Tibial nerve (tissue), 4 donors: ENCODE measurements at regions not wholly inside any gene's neighbourhood (a gene's known extent, or its start where the extent isn't known, plus 50 kb on each side); places are given as distances from the start of the nearest gene placed in this dataset.

Experiments
- EP300 ChIP-seq, 2 donors: sonication (generic); formaldehyde crosslinking; IDR thresholded peaks; one replicate each; pipeline ENCODE4 v1.6.1; 2017; ENCODE audit warnings: antibody characterized with exemption in 2 of 2, mild to moderate bottlenecking in 1 of 2
- POLR2A ChIP-seq, 2 donors: fragments of 450-650 bp; IDR thresholded peaks; one replicate each; pipeline ENCODE4 v1.6.1; 2017; ENCODE audit warnings: antibody characterized with exemption in 2 of 2, mild to moderate bottlenecking in 2 of 2, moderate library complexity in 2 of 2
- TF ChIP-seq, protein P1 (sequence below), 5 experiments: fragments of 200-600 bp in 3 of 5; fragments of 450-650 bp in 2 of 5; sonication (generic) in 3 of 5; IDR thresholded peaks; one replicate each; pipeline ENCODE4 v1.5.1; 2016 to 2019; ENCODE audit warnings: antibody characterized with exemption in 5 of 5, mild to moderate bottlenecking in 3 of 5, moderate library complexity in 2 of 5

DNA sequence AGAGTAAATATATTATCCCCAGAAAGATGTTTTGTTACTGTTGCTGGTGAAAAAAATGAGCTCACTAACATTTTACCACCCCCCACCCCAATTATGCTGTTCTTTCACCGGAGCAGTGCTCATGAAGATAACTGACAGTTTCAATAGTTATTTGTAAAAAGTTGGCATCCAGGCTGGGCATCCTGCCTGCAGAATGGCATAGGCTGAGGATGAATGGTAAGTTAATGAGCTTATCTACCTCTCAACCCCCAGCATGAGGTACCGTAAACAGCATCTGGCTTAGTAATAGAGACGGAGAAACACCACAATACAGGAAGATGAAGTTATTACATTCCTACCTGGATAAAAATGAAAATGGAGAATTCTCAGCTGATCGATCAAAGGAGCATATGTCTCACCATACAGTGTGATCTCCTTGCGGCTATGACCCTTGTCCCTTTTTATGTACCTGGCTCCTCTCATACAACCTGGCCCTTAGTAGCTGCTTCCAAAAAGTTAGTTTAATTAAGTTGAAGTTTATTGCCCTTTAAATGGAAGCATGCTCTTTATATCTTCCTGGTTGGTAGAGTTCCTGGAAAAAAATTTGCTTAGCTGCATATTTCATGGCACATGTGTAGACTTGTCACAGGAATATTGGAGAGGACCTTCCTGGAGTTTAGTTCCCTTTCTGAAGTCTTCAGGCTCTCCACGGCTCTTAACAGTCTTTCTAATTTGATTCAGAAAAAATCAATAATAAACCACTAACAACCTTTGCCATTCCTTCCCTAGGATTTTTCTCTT, 61.2 kb upstream of the MPHOSPH6 start:
- TF ChIP-seq, protein P1, sequence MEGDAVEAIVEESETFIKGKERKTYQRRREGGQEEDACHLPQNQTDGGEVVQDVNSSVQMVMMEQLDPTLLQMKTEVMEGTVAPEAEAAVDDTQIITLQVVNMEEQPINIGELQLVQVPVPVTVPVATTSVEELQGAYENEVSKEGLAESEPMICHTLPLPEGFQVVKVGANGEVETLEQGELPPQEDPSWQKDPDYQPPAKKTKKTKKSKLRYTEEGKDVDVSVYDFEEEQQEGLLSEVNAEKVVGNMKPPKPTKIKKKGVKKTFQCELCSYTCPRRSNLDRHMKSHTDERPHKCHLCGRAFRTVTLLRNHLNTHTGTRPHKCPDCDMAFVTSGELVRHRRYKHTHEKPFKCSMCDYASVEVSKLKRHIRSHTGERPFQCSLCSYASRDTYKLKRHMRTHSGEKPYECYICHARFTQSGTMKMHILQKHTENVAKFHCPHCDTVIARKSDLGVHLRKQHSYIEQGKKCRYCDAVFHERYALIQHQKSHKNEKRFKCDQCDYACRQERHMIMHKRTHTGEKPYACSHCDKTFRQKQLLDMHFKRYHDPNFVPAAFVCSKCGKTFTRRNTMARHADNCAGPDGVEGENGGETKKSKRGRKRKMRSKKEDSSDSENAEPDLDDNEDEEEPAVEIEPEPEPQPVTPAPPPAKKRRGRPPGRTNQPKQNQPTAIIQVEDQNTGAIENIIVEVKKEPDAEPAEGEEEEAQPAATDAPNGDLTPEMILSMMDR (IDR thresholded peaks at IDR 0.05): no peak
- TF ChIP-seq POLR2A (IDR thresholded peaks at IDR 0.05): no peak
- no peak for TF ChIP-seq EP300 (IDR thresholded peaks at IDR 0.05)
